Right lobe of liver (tissue), 6 donors: ENCODE measurements at regions not wholly inside any gene's neighbourhood (a gene's known extent, or its start where the extent isn't known, plus 50 kb on each side); places are given as distances from the start of the nearest gene placed in this dataset.

Source experiments
- ATAC-seq, 4 donors: fragments of 200-7000 bp; cut with Tn5 transposase; one replicate each; pipeline ENCODE4 v1.9.1; 2020; ENCODE audit warnings: mild to moderate bottlenecking in 4 of 4, moderate library complexity in 4 of 4
- DNase-seq, 3 donors: peaks; one replicate each; pipeline ENCODE4 v3.0.0-alpha.2; 2020
- H3K27ac ChIP-seq, 3 donors: fragments of 200-600 bp; one replicate each; pipeline ENCODE4 v1.8.0; 2022
- H3K27me3 ChIP-seq, 2 donors: fragments of 200-600 bp; one replicate each; pipeline ENCODE4 v1.8.0; 2022
- H3K36me3 ChIP-seq, 4 donors: fragments of 200-600 bp; sonication (generic) in 1 of 4; one replicate each; pipeline versions ENCODE4 v1.5.1 to v1.8.0; 2017 to 2022; ENCODE audit warnings: control low read depth in 1 of 4
- H3K4me1 ChIP-seq, 4 donors: fragments of 200-600 bp; sonication (generic) in 1 of 4; one replicate each; pipeline versions ENCODE4 v1.5.1 to v1.8.0; 2017 to 2022; ENCODE audit warnings: control low read depth in 1 of 4
- H3K4me3 ChIP-seq, 3 donors: fragments of 200-600 bp; one replicate each; pipeline ENCODE4 v1.8.0; 2022
- H3K9me3 ChIP-seq, 4 donors: fragments of 200-600 bp; sonication (generic) in 1 of 4; one replicate each; pipeline versions ENCODE4 v1.5.1 to v1.8.0; 2017 to 2022; ENCODE audit warnings: control low read depth in 1 of 4
- CTCF ChIP-seq, 4 donors: fragments of 200-600 bp in 3 of 4; fragments of 450-650 bp in 1 of 4; IDR thresholded peaks; one replicate each; pipeline versions ENCODE4 v1.5.1 to v1.8.0; 2016 to 2022; ENCODE audit warnings: antibody characterized with exemption in 4 of 4, mild to moderate bottlenecking in 2 of 4
- POLR2A ChIP-seq: fragments of 450-650 bp; IDR thresholded peaks from one replicate; pipeline ENCODE4 v1.6.1; 2017; ENCODE audit warnings: antibody characterized with exemption, mild to moderate bottlenecking
- WGBS: methylation state at CpG from one replicate; pipeline ENCODE4 v1.1.6; 2018; ENCODE audit warnings: low coverage, low lambda C conversion rate; ENCODE audit not compliant: insufficient coverage; ENCODE audit errors: missing lambda C conversion rate; 5-methylcytosine and 5-hydroxymethylcytosine counted together
- intact Hi-C, 2 donors: fragments of 100-400 bp; cut with DNase I; formaldehyde crosslinking; loops; one replicate each; pipeline versions ENCODE4 v1.11.2 to v1.14.1; 2022
- donor health status: DM: no; HTN: yes; CAD: no.
- donor health status: DM: no; HTN: no; CAD: no.
- donor health status: DM: no; HTN: no; CAD: no.
- donor health status: DM: no; HTN: yes; CAD: no.
- donor health status: DM: no; HTN: yes; CAD: no.

GRCh38 chr5:52469835-52470234, 317.9 kb upstream of the ITGA1 start:
- no peak overlapping the region for H3K4me3 ChIP-seq
- no peaks in the 10 kb centered on the region for H3K36me3 ChIP-seq
- no peak for TF ChIP-seq POLR2A
- TF ChIP-seq CTCF (IDR thresholded peaks at IDR 0.05) = no peak
- ATAC-seq = peak in 1 of 4 donors; percentile 22
- intact Hi-C loops = no loop called here
- H3K27me3 ChIP-seq = no peaks in the 10 kb centered on the region
- no peaks in the 10 kb centered on the region for H3K9me3 ChIP-seq
- H3K4me1 ChIP-seq = no peaks in the 10 kb centered on the region
- H3K27ac ChIP-seq = no peak overlapping the region
- WGBS = 42% methylated on average over 1 of the region's 1 CpG
- DNase-seq = no peak

DNA sequence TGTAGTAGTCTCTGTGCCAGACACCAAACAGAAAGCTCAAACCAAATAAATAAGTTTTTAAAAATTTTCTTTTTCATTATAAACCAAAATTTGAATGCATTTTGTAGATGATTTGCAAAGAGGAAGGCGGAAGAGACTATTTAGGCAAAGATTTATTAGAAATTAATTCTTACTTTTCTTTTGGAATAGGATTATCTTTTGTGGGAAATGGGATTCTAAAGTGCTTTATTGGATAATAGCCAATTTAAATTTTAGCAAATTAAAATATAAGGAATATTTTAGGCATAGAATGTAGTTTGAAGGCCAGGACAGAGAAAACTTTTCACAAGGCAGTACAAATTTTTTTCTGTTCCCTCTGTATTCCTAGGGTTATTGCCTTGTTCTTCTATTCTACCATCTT, 311.4 kb upstream of the ITGA1 start:
- ATAC-seq = no peak
- Histone ChIP-seq H3K9me3 (no peaks in the 10 kb centered on the region), H3K36me3 (no peaks in the 10 kb centered on the region), H3K27ac (no peak overlapping the region), H3K27me3 (no peaks in the 10 kb centered on the region), H3K4me3 (no peak overlapping the region), H3K4me1 (no peaks in the 10 kb centered on the region)
- WGBS = 33% methylated on average over 1 of the region's 1 CpG
- TF ChIP-seq CTCF (IDR thresholded peaks at IDR 0.05) (no peak), POLR2A (no peak)
- DNase-seq = no peak
- intact Hi-C loops = no loop called here

GRCh38 chr5:52481201-52481600, 306.5 kb upstream of the ITGA1 start:
- no peak overlapping the region for H3K27ac ChIP-seq
- no peak for DNase-seq
- H3K27me3 ChIP-seq = no peaks in the 10 kb centered on the region
- ATAC-seq = no peak
- H3K4me1 ChIP-seq = no peaks in the 10 kb centered on the region
- H3K36me3 ChIP-seq = no peaks in the 10 kb centered on the region
- intact Hi-C loops = no loop called here
- WGBS = 53% methylated on average over 1 of the region's 1 CpG
- H3K9me3 ChIP-seq = no peaks in the 10 kb centered on the region
- TF ChIP-seq POLR2A = no peak
- TF ChIP-seq CTCF (IDR thresholded peaks at IDR 0.05) = no peak
- H3K4me3 ChIP-seq = no peak overlapping the region

DNA sequence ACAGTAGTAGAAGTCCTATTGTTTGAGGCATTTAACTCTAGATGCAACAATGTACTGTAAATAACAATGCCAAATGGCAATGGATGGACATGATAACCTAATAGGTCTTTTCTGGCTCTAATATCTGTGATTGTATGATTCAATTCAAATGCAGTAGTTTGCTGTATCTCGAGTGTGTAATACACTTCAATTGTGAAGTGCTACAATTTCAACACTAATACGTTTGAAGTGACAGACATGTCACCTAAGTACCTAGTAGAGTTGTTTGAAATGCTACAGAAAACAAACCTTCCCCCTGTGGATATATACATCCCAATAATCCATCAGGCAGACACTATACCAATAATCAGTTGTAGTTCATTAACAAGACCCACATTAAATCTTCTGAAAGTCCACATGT, 305.9 kb upstream of the ITGA1 start:
- Histone ChIP-seq H3K4me1 (no peaks in the 10 kb centered on the region), H3K4me3 (no peak overlapping the region), H3K9me3 (no peaks in the 10 kb centered on the region), H3K27ac (no peak overlapping the region), H3K36me3 (no peaks in the 10 kb centered on the region), H3K27me3 (no peaks in the 10 kb centered on the region)
- ATAC-seq = no peak
- 24% methylated on average over 2 of the region's 2 CpGs for WGBS
- DNase-seq = no peak
- TF ChIP-seq CTCF (IDR thresholded peaks at IDR 0.05) = no peak
- no peak for TF ChIP-seq POLR2A
- intact Hi-C loops = no loop called here
